ENCODE measurements at regions not wholly inside any gene's neighbourhood (a gene's known extent, or its start where the extent isn't known, plus 50 kb on each side); places are given as distances from the start of the nearest gene placed in this dataset.
"Not testable (repeated sequence)": the region's sequence is repeated elsewhere in the genome, so short reads cannot be mapped to it uniquely, and the experiment has no call there.

- no peak for DNase-seq
- peaks cover 10% of the 10 kb centered on the region for H3K9me3 ChIP-seq (ENCODE audit: control insufficient read depth, low read depth, low read length)
- H3K4me1 ChIP-seq (ENCODE audit: control insufficient read depth, insufficient read depth, low read length), result no peaks in the 10 kb centered on the region
- no peaks in the 10 kb centered on the region for H3K27me3 ChIP-seq (ENCODE audit: control insufficient read depth, insufficient read depth, low read length)
- 90% methylated on average over 3 of the region's 8 CpGs for WGBS (ENCODE audit: insufficient coverage, low lambda C conversion rate)
- H3K36me3 ChIP-seq (ENCODE audit: control insufficient read depth, insufficient read depth, low read length), result no peaks in the 10 kb centered on the region
- H3K27ac ChIP-seq (ENCODE audit: low read length), result no peak overlapping the region
- no peak overlapping the region for H3K4me3 ChIP-seq (ENCODE audit: low read length)
Observed at GRCh38 chr4:179678093-179678814, 2236.0 kb upstream of the AGA start.

GRCh38 chr4:179683661-179684060, 2241.4 kb upstream of the AGA start:
- H3K4me3 ChIP-seq (ENCODE audit: low read length); H3K4me1 ChIP-seq (ENCODE audit: control insufficient read depth, insufficient read depth, low read length); DNase-seq; H3K36me3 ChIP-seq (ENCODE audit: control insufficient read depth, insufficient read depth, low read length); H3K9me3 ChIP-seq (ENCODE audit: control insufficient read depth, low read depth, low read length); H3K27ac ChIP-seq (ENCODE audit: low read length); H3K27me3 ChIP-seq (ENCODE audit: control insufficient read depth, insufficient read depth, low read length): not testable (repeated sequence)
- WGBS (ENCODE audit: insufficient coverage, low lambda C conversion rate), result 100% methylated on average over 3 of the region's 4 CpGs

GRCh38 chr4:179692222-179692621, 2250.0 kb upstream of the AGA start:
- DNase-seq, result no peak
- H3K36me3 ChIP-seq (ENCODE audit: control insufficient read depth, insufficient read depth, low read length), result no peaks in the 10 kb centered on the region
- 100% methylated on average over 1 of the region's 1 CpG for WGBS (ENCODE audit: insufficient coverage, low lambda C conversion rate)

GRCh38 chr4:179695175-179695574, 2252.9 kb upstream of the AGA start:
- Histone ChIP-seq H3K4me1 (ENCODE audit: control insufficient read depth, insufficient read depth, low read length) (no peaks in the 10 kb centered on the region), H3K27ac (ENCODE audit: low read length) (no peak overlapping the region), H3K4me3 (ENCODE audit: low read length) (no peak overlapping the region), H3K27me3 (ENCODE audit: control insufficient read depth, insufficient read depth, low read length) (no peaks in the 10 kb centered on the region), H3K9me3 (ENCODE audit: control insufficient read depth, low read depth, low read length) (no peaks in the 10 kb centered on the region), H3K36me3 (ENCODE audit: control insufficient read depth, insufficient read depth, low read length) (no peaks in the 10 kb centered on the region)
- 80% methylated on average over 1 of the region's 5 CpGs for WGBS (ENCODE audit: insufficient coverage, low lambda C conversion rate)
- no peak for DNase-seq

More at GRCh38 chr4:179692222-179692621, 2250.0 kb upstream of the AGA start:
- no peak overlapping the region for H3K27ac ChIP-seq (ENCODE audit: low read length)
- H3K9me3 ChIP-seq (ENCODE audit: control insufficient read depth, low read depth, low read length), result no peaks in the 10 kb centered on the region
- no peak overlapping the region for H3K4me3 ChIP-seq (ENCODE audit: low read length)
- no peaks in the 10 kb centered on the region for H3K4me1 ChIP-seq (ENCODE audit: control insufficient read depth, insufficient read depth, low read length)
- H3K27me3 ChIP-seq (ENCODE audit: control insufficient read depth, insufficient read depth, low read length), result no peaks in the 10 kb centered on the region

- no peaks in the 10 kb centered on the region for H3K4me1 ChIP-seq (ENCODE audit: control insufficient read depth, insufficient read depth, low read length)
- no peaks in the 10 kb centered on the region for H3K9me3 ChIP-seq (ENCODE audit: control insufficient read depth, low read depth, low read length)
- no peak overlapping the region for H3K27ac ChIP-seq (ENCODE audit: low read length)
- H3K27me3 ChIP-seq (ENCODE audit: control insufficient read depth, insufficient read depth, low read length), result no peaks in the 10 kb centered on the region
- no CpG with 5 or more reads among the region's 5 CpGs for WGBS (ENCODE audit: insufficient coverage, low lambda C conversion rate)
- DNase-seq, result no peak
- H3K36me3 ChIP-seq (ENCODE audit: control insufficient read depth, insufficient read depth, low read length), result no peaks in the 10 kb centered on the region
- H3K4me3 ChIP-seq (ENCODE audit: low read length), result no peak overlapping the region
Observed at GRCh38 chr4:179698321-179698720, 2256.1 kb upstream of the AGA start.

GRCh38 chr4:179709961-179710624, 2267.9 kb upstream of the AGA start:
- no CpG with 5 or more reads among the region's 4 CpGs for WGBS (ENCODE audit: insufficient coverage, low lambda C conversion rate)
- Histone ChIP-seq H3K4me3 (ENCODE audit: low read length) (no peak overlapping the region), H3K27ac (ENCODE audit: low read length) (no peak overlapping the region), H3K9me3 (ENCODE audit: control insufficient read depth, low read depth, low read length) (no peaks in the 10 kb centered on the region), H3K36me3 (ENCODE audit: control insufficient read depth, insufficient read depth, low read length) (no peaks in the 10 kb centered on the region), H3K27me3 (ENCODE audit: control insufficient read depth, insufficient read depth, low read length) (no peaks in the 10 kb centered on the region), H3K4me1 (ENCODE audit: control insufficient read depth, insufficient read depth, low read length) (no peaks in the 10 kb centered on the region)
- no peak for DNase-seq

GRCh38 chr4:179719766-179720450, 2277.7 kb upstream of the AGA start:
- Histone ChIP-seq H3K4me1 (ENCODE audit: control insufficient read depth, insufficient read depth, low read length) (no peaks in the 10 kb centered on the region), H3K36me3 (ENCODE audit: control insufficient read depth, insufficient read depth, low read length) (no peaks in the 10 kb centered on the region), H3K27ac (ENCODE audit: low read length) (no peak overlapping the region), H3K9me3 (ENCODE audit: control insufficient read depth, low read depth, low read length) (no peaks in the 10 kb centered on the region), H3K27me3 (ENCODE audit: control insufficient read depth, insufficient read depth, low read length) (no peaks in the 10 kb centered on the region), H3K4me3 (ENCODE audit: low read length) (no peak overlapping the region)
- 93% methylated on average over 3 of the region's 8 CpGs for WGBS (ENCODE audit: insufficient coverage, low lambda C conversion rate)
- DNase-seq, result no peak

- 77% methylated on average over 3 of the region's 6 CpGs for WGBS (ENCODE audit: insufficient coverage, low lambda C conversion rate)
Observed at GRCh38 chr4:179726491-179726890, 2284.3 kb upstream of the AGA start.

GRCh38 chr4:179728305-179728704, 2286.1 kb upstream of the AGA start:
- Histone ChIP-seq H3K27ac (ENCODE audit: low read length) (no peak overlapping the region), H3K36me3 (ENCODE audit: control insufficient read depth, insufficient read depth, low read length) (no peaks in the 10 kb centered on the region), H3K4me3 (ENCODE audit: low read length) (no peak overlapping the region), H3K4me1 (ENCODE audit: control insufficient read depth, insufficient read depth, low read length) (no peaks in the 10 kb centered on the region), H3K9me3 (ENCODE audit: control insufficient read depth, low read depth, low read length) (no peaks in the 10 kb centered on the region), H3K27me3 (ENCODE audit: control insufficient read depth, insufficient read depth, low read length) (no peaks in the 10 kb centered on the region)
- DNase-seq, result no peak
- WGBS (ENCODE audit: insufficient coverage, low lambda C conversion rate), result 100% methylated on average over 2 of the region's 4 CpGs

More at GRCh38 chr4:179726491-179726890, 2284.3 kb upstream of the AGA start:
- not testable (repeated sequence) for H3K27ac ChIP-seq (ENCODE audit: low read length); H3K4me3 ChIP-seq (ENCODE audit: low read length); DNase-seq; H3K4me1 ChIP-seq (ENCODE audit: control insufficient read depth, insufficient read depth, low read length); H3K9me3 ChIP-seq (ENCODE audit: control insufficient read depth, low read depth, low read length); H3K36me3 ChIP-seq (ENCODE audit: control insufficient read depth, insufficient read depth, low read length); H3K27me3 ChIP-seq (ENCODE audit: control insufficient read depth, insufficient read depth, low read length)

- H3K36me3 ChIP-seq (ENCODE audit: control insufficient read depth, insufficient read depth, low read length); H3K27me3 ChIP-seq (ENCODE audit: control insufficient read depth, insufficient read depth, low read length); H3K27ac ChIP-seq (ENCODE audit: low read length); DNase-seq; H3K4me3 ChIP-seq (ENCODE audit: low read length); H3K9me3 ChIP-seq (ENCODE audit: control insufficient read depth, low read depth, low read length); H3K4me1 ChIP-seq (ENCODE audit: control insufficient read depth, insufficient read depth, low read length): not testable (repeated sequence)
- no CpG with 5 or more reads among the region's 6 CpGs for WGBS (ENCODE audit: insufficient coverage, low lambda C conversion rate)
Observed at GRCh38 chr4:179736820-179737219, 2294.6 kb upstream of the AGA start.
